ENCODE measurements at regions not wholly inside any gene's neighbourhood (a gene's known extent, or its start where the extent isn't known, plus 50 kb on each side); places are given as distances from the start of the nearest gene placed in this dataset.

DNA sequence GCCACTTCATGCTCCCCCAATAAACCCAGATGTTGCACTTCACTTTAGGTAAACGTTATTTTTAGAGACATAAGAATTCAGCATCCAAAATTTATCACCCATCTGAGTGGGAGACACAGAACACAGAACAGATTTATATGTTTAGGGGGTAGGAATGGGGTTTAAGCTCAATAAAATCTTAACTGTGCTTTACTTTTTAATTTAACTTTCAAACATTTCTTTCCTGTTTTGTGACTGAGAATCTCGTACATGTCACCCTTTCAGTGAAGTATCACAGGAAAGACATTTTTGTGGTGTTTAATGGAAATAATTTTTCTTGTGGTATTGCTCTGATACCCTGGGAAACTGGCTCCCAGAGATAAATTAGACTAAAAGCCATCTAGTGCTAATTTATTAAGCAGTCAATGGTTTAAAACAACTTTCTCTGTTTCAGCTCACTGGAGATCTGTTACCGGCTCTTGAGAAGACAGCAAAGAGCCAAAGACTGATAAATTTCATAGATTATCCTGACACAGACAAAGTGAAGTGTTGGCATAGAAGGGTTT lies 148.0 kb upstream of the BMP4 start:
- TF ChIP-seq, protein P1, sequence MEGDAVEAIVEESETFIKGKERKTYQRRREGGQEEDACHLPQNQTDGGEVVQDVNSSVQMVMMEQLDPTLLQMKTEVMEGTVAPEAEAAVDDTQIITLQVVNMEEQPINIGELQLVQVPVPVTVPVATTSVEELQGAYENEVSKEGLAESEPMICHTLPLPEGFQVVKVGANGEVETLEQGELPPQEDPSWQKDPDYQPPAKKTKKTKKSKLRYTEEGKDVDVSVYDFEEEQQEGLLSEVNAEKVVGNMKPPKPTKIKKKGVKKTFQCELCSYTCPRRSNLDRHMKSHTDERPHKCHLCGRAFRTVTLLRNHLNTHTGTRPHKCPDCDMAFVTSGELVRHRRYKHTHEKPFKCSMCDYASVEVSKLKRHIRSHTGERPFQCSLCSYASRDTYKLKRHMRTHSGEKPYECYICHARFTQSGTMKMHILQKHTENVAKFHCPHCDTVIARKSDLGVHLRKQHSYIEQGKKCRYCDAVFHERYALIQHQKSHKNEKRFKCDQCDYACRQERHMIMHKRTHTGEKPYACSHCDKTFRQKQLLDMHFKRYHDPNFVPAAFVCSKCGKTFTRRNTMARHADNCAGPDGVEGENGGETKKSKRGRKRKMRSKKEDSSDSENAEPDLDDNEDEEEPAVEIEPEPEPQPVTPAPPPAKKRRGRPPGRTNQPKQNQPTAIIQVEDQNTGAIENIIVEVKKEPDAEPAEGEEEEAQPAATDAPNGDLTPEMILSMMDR (conservative IDR thresholded peaks at IDR 0.05 in 1 of 2, IDR thresholded peaks at IDR 0.05 in 1 of 2; ENCODE audit: low read depth in 1 of 2, low read length in 2 of 2): no peak
- TF ChIP-seq EZH2 (IDR thresholded peaks at IDR 0.05; ENCODE audit: low read length, missing control alignments): no peak
